Peyer's patch (tissue), 4 donors: ENCODE measurements at regions not wholly inside any gene's neighbourhood (a gene's known extent, or its start where the extent isn't known, plus 50 kb on each side); places are given as distances from the start of the nearest gene placed in this dataset.

Source experiments
- DNase-seq, 3 donors: peaks; one replicate each; pipeline ENCODE4 v3.0.0-alpha.2; 2017 to 2019
- H3K27ac ChIP-seq, 4 donors: fragments of 200-600 bp; sonication (generic); one replicate each; pipeline ENCODE4 v1.5.1; 2016 to 2019
- H3K27me3 ChIP-seq, 2 donors: fragments of 200-600 bp; sonication (generic); one replicate each; pipeline ENCODE4 v1.5.1; 2019
- H3K36me3 ChIP-seq, 3 donors: fragments of 200-600 bp; sonication (generic); one replicate each; pipeline ENCODE4 v1.5.1; 2016 to 2019
- H3K4me1 ChIP-seq, 4 donors: fragments of 200-600 bp; sonication (generic); one replicate each; pipeline ENCODE4 v1.5.1; 2016 to 2019
- H3K4me3 ChIP-seq, 4 donors: fragments of 200-600 bp; sonication (generic); 1 replicate in 3 of 4; 2 replicates in 1 of 4; pipeline ENCODE4 v1.5.1; 2016 to 2019; ENCODE audit warnings: mild to moderate bottlenecking in 1 of 4
- H3K9me3 ChIP-seq, 4 donors: fragments of 200-600 bp; sonication (generic); one replicate each; pipeline ENCODE4 v1.5.1; 2016 to 2019; ENCODE audit warnings: mild to moderate bottlenecking in 1 of 4
- POLR2A ChIP-seq, 2 donors: fragments of 450-650 bp; IDR thresholded peaks; one replicate each; pipeline ENCODE4 v1.5.1; 2017; ENCODE audit warnings: antibody characterized with exemption in 2 of 2, mild to moderate bottlenecking in 2 of 2, moderate library complexity in 2 of 2
- TF ChIP-seq, protein P1 (sequence below), 6 experiments: fragments of 450-650 bp in 4 of 6; fragments of 200-600 bp in 2 of 6; sonication (generic) in 1 of 6; IDR thresholded peaks; one replicate each; pipeline ENCODE4 v1.5.1; 2017 to 2019; ENCODE audit warnings: antibody characterized with exemption in 6 of 6, mild to moderate bottlenecking in 3 of 6, moderate library complexity in 1 of 6

DNA sequence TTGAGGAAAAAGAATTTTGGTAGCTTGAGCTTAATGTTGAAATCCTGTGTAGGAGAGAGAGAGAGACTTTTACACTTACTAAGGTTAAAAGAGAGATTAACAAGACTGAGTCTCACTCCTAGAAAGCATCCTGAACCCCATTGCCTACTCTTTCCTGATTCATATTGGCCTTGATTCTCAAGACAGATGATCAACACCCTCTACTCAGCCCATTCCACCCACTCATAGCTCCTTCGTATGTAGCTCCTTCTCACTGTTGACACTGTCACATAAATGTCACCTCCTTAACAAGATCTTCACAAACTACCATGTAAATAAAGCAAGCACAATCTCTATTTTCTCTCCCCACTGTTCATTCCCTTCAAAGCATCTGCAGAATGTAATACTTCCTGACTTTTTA is 574.6 kb upstream of the LMCD1 start:
- Histone ChIP-seq H3K27me3 (no peaks in the 10 kb centered on the region), H3K4me3 (no peak overlapping the region), H3K27ac (no peak overlapping the region), H3K9me3 (no peaks in the 10 kb centered on the region), H3K36me3 (no peaks in the 10 kb centered on the region), H3K4me1 (no peaks in the 10 kb centered on the region)
- TF ChIP-seq, protein P1, sequence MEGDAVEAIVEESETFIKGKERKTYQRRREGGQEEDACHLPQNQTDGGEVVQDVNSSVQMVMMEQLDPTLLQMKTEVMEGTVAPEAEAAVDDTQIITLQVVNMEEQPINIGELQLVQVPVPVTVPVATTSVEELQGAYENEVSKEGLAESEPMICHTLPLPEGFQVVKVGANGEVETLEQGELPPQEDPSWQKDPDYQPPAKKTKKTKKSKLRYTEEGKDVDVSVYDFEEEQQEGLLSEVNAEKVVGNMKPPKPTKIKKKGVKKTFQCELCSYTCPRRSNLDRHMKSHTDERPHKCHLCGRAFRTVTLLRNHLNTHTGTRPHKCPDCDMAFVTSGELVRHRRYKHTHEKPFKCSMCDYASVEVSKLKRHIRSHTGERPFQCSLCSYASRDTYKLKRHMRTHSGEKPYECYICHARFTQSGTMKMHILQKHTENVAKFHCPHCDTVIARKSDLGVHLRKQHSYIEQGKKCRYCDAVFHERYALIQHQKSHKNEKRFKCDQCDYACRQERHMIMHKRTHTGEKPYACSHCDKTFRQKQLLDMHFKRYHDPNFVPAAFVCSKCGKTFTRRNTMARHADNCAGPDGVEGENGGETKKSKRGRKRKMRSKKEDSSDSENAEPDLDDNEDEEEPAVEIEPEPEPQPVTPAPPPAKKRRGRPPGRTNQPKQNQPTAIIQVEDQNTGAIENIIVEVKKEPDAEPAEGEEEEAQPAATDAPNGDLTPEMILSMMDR (IDR thresholded peaks at IDR 0.05): no peak
- no peak for TF ChIP-seq POLR2A (IDR thresholded peaks at IDR 0.05)
- DNase-seq: no peak

DNA sequence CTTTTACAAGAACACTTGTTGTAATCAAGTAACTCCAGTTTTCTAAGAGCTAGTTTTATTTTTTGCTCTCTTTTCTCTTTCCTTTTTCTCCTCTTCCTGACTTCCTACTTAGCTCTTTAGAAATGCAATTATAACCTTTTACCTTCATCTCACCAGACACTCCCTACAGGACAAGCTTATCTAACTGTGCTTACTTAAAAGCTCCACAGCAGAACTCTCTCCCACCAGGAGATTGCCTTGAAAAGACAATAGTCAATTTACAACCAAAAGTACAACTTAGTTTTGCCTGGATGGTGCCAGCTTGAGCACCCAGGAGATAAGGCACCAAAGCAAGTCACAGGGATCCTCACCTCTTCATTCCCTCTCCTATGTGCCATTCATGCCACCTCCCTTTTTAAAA is 573.8 kb upstream of the LMCD1 start:
- no peak overlapping the region for H3K27ac ChIP-seq
- DNase-seq: no peak
- no peaks in the 10 kb centered on the region for H3K4me1 ChIP-seq
- no peaks in the 10 kb centered on the region for H3K27me3 ChIP-seq
- TF ChIP-seq, protein P1 (IDR thresholded peaks at IDR 0.05): no peak
- TF ChIP-seq POLR2A (IDR thresholded peaks at IDR 0.05): no peak
- H3K4me3 ChIP-seq: no peak overlapping the region
- H3K36me3 ChIP-seq: no peaks in the 10 kb centered on the region
- no peaks in the 10 kb centered on the region for H3K9me3 ChIP-seq

DNA sequence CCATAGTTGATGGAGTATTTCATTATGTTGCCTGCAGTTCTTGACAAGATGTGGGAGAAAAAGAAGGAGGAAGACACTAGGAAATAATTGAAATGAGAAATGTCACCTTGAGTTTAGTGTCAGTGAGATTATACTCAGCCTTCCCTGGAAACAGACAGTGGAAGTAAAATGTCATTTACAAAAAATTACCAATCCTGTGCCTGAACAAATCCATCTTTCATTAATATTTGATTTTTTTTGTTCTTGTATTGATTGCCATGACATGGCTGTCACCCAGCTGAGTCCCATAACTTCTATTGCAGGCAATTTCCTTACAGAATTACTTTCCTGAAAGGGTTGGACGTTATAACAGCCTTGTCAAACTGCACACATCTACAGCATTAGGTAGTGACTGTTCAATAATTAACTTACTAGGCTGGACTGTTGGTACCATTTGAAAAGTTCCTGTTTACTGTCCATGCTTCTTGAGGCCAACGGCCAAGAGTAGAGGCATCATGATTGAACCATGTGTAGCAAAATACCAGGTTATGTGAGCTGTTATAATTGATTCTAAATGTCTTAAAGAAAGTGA is 572.2 kb upstream of the LMCD1 start:
- H3K27ac ChIP-seq: no peak overlapping the region
- no peak overlapping the region for H3K4me3 ChIP-seq
- H3K4me1 ChIP-seq: no peaks in the 10 kb centered on the region
- no peaks in the 10 kb centered on the region for H3K27me3 ChIP-seq
- no peaks in the 10 kb centered on the region for H3K36me3 ChIP-seq
- TF ChIP-seq, protein P1 (IDR thresholded peaks at IDR 0.05): no peak
- no peak for TF ChIP-seq POLR2A (IDR thresholded peaks at IDR 0.05)
- no peak for DNase-seq
- no peaks in the 10 kb centered on the region for H3K9me3 ChIP-seq

DNA sequence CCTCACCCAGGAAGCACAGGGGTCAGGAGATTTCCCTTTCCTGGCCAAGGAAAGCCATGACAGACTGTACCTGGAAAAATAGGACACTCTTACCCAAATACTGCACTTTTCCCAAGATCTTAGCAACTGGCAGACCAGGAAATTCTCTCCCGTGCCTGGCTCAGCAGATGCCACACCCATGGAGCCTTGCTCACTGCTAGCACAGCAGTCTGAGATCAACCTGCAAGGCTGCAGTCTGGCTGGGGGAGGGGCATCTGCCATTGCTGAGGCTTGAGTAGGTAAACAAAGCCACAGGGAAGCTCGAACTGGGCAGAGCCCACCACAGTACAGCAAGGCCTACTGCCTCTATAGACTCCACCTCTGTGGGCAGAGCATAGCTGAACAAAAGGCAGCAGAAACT is 567.3 kb upstream of the LMCD1 start:
- no peaks in the 10 kb centered on the region for H3K27me3 ChIP-seq
- no peak overlapping the region for H3K27ac ChIP-seq
- H3K4me1 ChIP-seq: no peaks in the 10 kb centered on the region
- DNase-seq: no peak
- TF ChIP-seq, protein P1 (IDR thresholded peaks at IDR 0.05): no peak
- TF ChIP-seq POLR2A (IDR thresholded peaks at IDR 0.05): no peak
- H3K36me3 ChIP-seq: no peaks in the 10 kb centered on the region
- no peaks in the 10 kb centered on the region for H3K9me3 ChIP-seq
- H3K4me3 ChIP-seq: no peak overlapping the region

DNA sequence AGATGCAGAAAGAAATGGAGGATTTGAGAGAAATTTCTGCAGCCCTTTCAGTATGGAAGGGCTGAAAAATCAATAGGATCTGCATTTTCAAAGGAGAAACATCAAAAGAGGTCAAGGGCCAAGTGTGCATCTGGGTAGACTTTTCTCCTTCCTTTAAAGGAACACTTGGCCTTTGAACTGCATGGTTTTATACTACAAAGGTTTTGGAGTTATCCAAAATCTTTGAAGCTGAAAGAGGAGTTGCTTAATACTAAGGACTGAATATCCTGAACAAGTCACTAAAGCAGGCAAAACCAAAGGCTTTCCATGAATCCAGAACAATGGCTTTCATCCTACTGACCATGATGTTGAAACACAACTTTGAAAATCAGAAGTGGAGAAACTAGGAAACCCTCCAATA is 553.7 kb upstream of the LMCD1 start:
- Histone ChIP-seq H3K27ac (no peak overlapping the region), H3K9me3 (no peaks in the 10 kb centered on the region), H3K36me3 (no peaks in the 10 kb centered on the region), H3K4me3 (no peak overlapping the region), H3K4me1 (no peaks in the 10 kb centered on the region), H3K27me3 (no peaks in the 10 kb centered on the region)
- no peak for DNase-seq
- TF ChIP-seq POLR2A (IDR thresholded peaks at IDR 0.05): no peak
- TF ChIP-seq, protein P1 (IDR thresholded peaks at IDR 0.05): no peak

DNA sequence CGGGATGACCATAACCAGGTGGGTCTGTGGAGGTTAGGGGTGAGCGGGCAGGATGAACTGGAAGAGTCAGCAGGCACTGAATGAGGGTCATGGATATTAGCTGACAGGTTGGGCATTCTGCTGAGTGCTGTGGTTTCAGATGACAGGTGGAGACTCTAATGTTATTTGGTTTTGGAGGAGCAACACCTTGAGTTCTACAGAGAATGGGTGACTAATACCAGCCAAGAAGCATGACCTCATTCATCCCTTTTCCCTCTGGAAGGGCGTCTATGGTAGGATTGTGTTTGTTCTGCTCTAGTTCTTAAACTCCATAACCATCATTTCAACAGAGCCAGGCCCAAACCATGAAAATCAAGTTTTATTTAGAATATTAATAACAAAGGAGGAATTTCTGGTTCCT is 550.7 kb upstream of the LMCD1 start:
- H3K27me3 ChIP-seq: no peaks in the 10 kb centered on the region
- no peak overlapping the region for H3K27ac ChIP-seq
- H3K4me3 ChIP-seq: no peak overlapping the region
- no peak for DNase-seq
- no peaks in the 10 kb centered on the region for H3K9me3 ChIP-seq
- no peaks in the 10 kb centered on the region for H3K4me1 ChIP-seq
- no peaks in the 10 kb centered on the region for H3K36me3 ChIP-seq
- TF ChIP-seq, protein P1 (IDR thresholded peaks at IDR 0.05): no peak
- no peak for TF ChIP-seq POLR2A (IDR thresholded peaks at IDR 0.05)
